Endothelial cell of umbilical vein (primary cell): ENCODE measurements at regions not wholly inside any gene's neighbourhood (a gene's known extent, or its start where the extent isn't known, plus 50 kb on each side); places are given as distances from the start of the nearest gene placed in this dataset.

ENCODE experiments used
- BruUV-seq: library from RNA; stranded (reverse); fragments of 400-500 nt; replicated peaks from 2 replicates; lab custom pipeline; 2021; lab: Mats Ljungman, UMichigan
- CTCF ChIA-PET: fragments of 300-600, 350-600 bp; sonication (Branson Sonifier 250); formaldehyde crosslinking; loops from one replicate; lab custom pipeline; 2021; ENCODE audit warnings: antibody characterized with exemption, inconsistent platforms; lab: Charles Lee
- POLR2A ChIA-PET: fragments of 300-600, 350-600 bp; sonication (Branson Sonifier 250); formaldehyde crosslinking; loops from one replicate; lab custom pipeline; 2021; ENCODE audit warnings: antibody characterized with exemption, inconsistent platforms; lab: Charles Lee
- DNase-seq: peaks from one replicate; pipeline ENCODE4 v3.0.0-alpha.2; 2011; ENCODE audit warnings: low read depth, low spot score
- FAIRE-seq: peaks from 2 replicates; lab custom pipeline; 2011; peaks lifted over from hg19 to GRCh38; lab: Jason Lieb, UNC
- H2AFZ ChIP-seq: 2 replicates; pipeline ENCODE4 v1.6.0; 2012; ENCODE audit warnings: low read depth, low read length, control low read depth, inconsistent platforms
- H3K27ac ChIP-seq: 2 replicates; pipeline ENCODE4 v1.5.1; 2011; ENCODE audit warnings: low read depth, mild to moderate bottlenecking, control low read depth, low read length, moderate library complexity; ENCODE audit not compliant: insufficient read depth
- H3K27me3 ChIP-seq, 2 experiments: 2 replicates each; pipeline versions ENCODE4 v1.6.0 to v1.6.1; 2011; ENCODE audit warnings: low read length in 2 of 2, mixed read lengths in 1 of 2; ENCODE audit not compliant: control insufficient read depth in 2 of 2, insufficient read depth in 2 of 2
- H3K36me3 ChIP-seq, 2 experiments: 2 replicates in 1 of 2; 3 replicates in 1 of 2; pipeline ENCODE4 v1.5.1; 2011; ENCODE audit warnings: low read length in 2 of 2, mild to moderate bottlenecking in 1 of 2, moderate library complexity in 1 of 2; ENCODE audit not compliant: control insufficient read depth in 2 of 2, insufficient read depth in 2 of 2; ENCODE audit errors: extremely low read depth in 1 of 2
- H3K4me1 ChIP-seq: 3 replicates; pipeline ENCODE4 v1.5.1; 2011; ENCODE audit warnings: mild to moderate bottlenecking, low read length; ENCODE audit not compliant: control insufficient read depth, insufficient read depth; ENCODE audit errors: extremely low read depth
- H3K4me2 ChIP-seq: 2 replicates; pipeline ENCODE4 v1.6.1; 2011; ENCODE audit warnings: low read length, control low read depth, mixed read lengths; ENCODE audit not compliant: insufficient read depth
- H3K4me3 ChIP-seq, 3 experiments: fragments of 200-600 bp in 1 of 3; sonication (generic), shearing (Covaris generic) in 1 of 3; replicated peaks in 1 of 3; 2 replicates each; pipeline ENCODE4 v1.5.1; 2011 to 2016; ENCODE audit warnings: control low read depth in 3 of 3, low read length in 3 of 3, mild to moderate bottlenecking in 2 of 3, inconsistent platforms in 1 of 3, low read depth in 1 of 3, moderate library complexity in 1 of 3; ENCODE audit not compliant: insufficient read depth in 1 of 3
- H3K79me2 ChIP-seq: 2 replicates; pipeline ENCODE4 v1.6.0; 2012; ENCODE audit warnings: low read length, inconsistent platforms; ENCODE audit not compliant: control insufficient read depth, insufficient read depth
- H3K9ac ChIP-seq: replicated peaks from 2 replicates; pipeline ENCODE3; 2011; ENCODE audit warnings: low read length, control low read depth; ENCODE audit not compliant: insufficient read depth; ENCODE audit errors: extremely low read depth
- H3K9me1 ChIP-seq: replicated peaks from 3 replicates; pipeline ENCODE4 v1.6.0; 2011; ENCODE audit warnings: mild to moderate bottlenecking, low read length; ENCODE audit not compliant: control insufficient read depth, insufficient read depth; ENCODE audit errors: extremely low read depth
- H3K9me3 ChIP-seq: replicated peaks from 2 replicates; pipeline ENCODE4 v1.5.1; 2012; ENCODE audit warnings: low read length, inconsistent platforms; ENCODE audit not compliant: control insufficient read depth, insufficient read depth
- H4K20me1 ChIP-seq: replicated peaks from 2 replicates; pipeline ENCODE3; 2011; ENCODE audit warnings: mild to moderate bottlenecking, low read length; ENCODE audit not compliant: control insufficient read depth, insufficient read depth; ENCODE audit errors: extremely low read depth
- CTCF ChIP-seq, 2 donors: IDR thresholded peaks; 1 replicate in 1 of 2; 2 replicates in 1 of 2; pipeline ENCODE4 v1.5.1; 2011; ENCODE audit warnings: low read length in 2 of 2, mild to moderate bottlenecking in 2 of 2, moderate library complexity in 2 of 2, control low read depth in 1 of 2, inconsistent platforms in 1 of 2, low read depth in 1 of 2; ENCODE audit not compliant: insufficient read depth in 1 of 2; ENCODE audit errors: extremely low read depth in 1 of 2
- EZH2 ChIP-seq: IDR thresholded peaks from 2 replicates; pipeline ENCODE4 v1.6.1; 2012; ENCODE audit warnings: borderline replicate concordance, low read depth, mild to moderate bottlenecking, moderate library complexity, low read length, inconsistent platforms; ENCODE audit not compliant: severe bottlenecking
- FOS ChIP-seq: IDR thresholded peaks from 2 replicates; pipeline ENCODE4 v1.6.1; 2011; ENCODE audit warnings: mild to moderate bottlenecking, low read length, moderate library complexity, borderline replicate concordance; ENCODE audit not compliant: insufficient read depth
- GATA2 ChIP-seq: IDR thresholded peaks from 2 replicates; pipeline ENCODE4 v1.7.0; 2011; ENCODE audit warnings: low read depth, mild to moderate bottlenecking, moderate library complexity, mixed read lengths, low read length; ENCODE audit not compliant: insufficient read length, insufficient read depth
- JUN ChIP-seq: IDR thresholded peaks from 2 replicates; pipeline ENCODE4 v1.6.1; 2011; ENCODE audit warnings: borderline replicate concordance, low read depth; ENCODE audit not compliant: insufficient read length, insufficient read depth
- MAX ChIP-seq: IDR thresholded peaks from 2 replicates; pipeline ENCODE4 v1.6.1; 2011; ENCODE audit not compliant: insufficient read depth, insufficient read length
- dilution Hi-C: fragments of 300-500 bp; cut with MboI; formaldehyde crosslinking; loops from one replicate; pipeline ENCODE4 v1.15.0; 2019; ENCODE audit warnings: low sequenced_read_pairs; ENCODE audit not compliant: extremely low pct_ligation_motif_present
- intact Hi-C: fragments of 100-400 bp; cut with micrococcal nuclease; formaldehyde crosslinking; loops from one replicate; pipeline ENCODE4 v1.10.0; 2022

- Histone ChIP-seq H3K4me3 (no peak overlapping the region), H3K4me2 (no peak overlapping the region), H3K27ac (no peak overlapping the region), H3K4me1 (no peaks in the 10 kb centered on the region), H3K9me3 (no peaks in the 10 kb centered on the region), H3K79me2 (no peaks in the 10 kb centered on the region), H3K36me3 (no peaks in the 10 kb centered on the region), H3K9me1 (no peaks in the 10 kb centered on the region), H2AFZ (no peak overlapping the region), H4K20me1 (no peaks in the 10 kb centered on the region), H3K27me3 (no peaks in the 10 kb centered on the region), H3K9ac (no peak overlapping the region)
- FAIRE-seq: no peak
- BruUV-seq: no TSS peak
- TF ChIP-seq EZH2 (no peak), GATA2 (no peak), MAX (no peak), FOS (no peak), JUN (no peak), CTCF (IDR thresholded peaks at IDR 0.05; ENCODE audit: extremely low read depth in 1 of 2, insufficient read depth in 1 of 2, low read depth in 1 of 2, low read length in 2 of 2) (no peak)
- intact Hi-C loops (no loop called here), dilution Hi-C loops (no loop called here)
- CTCF ChIA-PET: no interaction called here
- DNase-seq: no peak
- POLR2A ChIA-PET: no interaction called here
Observed at GRCh38 chr17:73911726-73912372, 267.6 kb upstream of the SDK2 start.
